HEK293T (cell line): ENCODE measurements at regions not wholly inside any gene's neighbourhood (a gene's known extent, or its start where the extent isn't known, plus 50 kb on each side); places are given as distances from the start of the nearest gene placed in this dataset.

ENCODE experiments used
- CTCF ChIA-PET: fragments of 350-600 bp; formaldehyde crosslinking; extraction: SDS; loops from one replicate; lab custom pipeline; 2021; ENCODE audit warnings: antibody characterized with exemption, inconsistent platforms; lab: Yijun Ruan, JAX
- POLR2A ChIA-PET: fragments of 350-600 bp; formaldehyde crosslinking; extraction: SDS; loops from one replicate; lab custom pipeline; 2020; ENCODE audit warnings: antibody characterized with exemption, inconsistent platforms; lab: Yijun Ruan, JAX
- DNase-seq: peaks from one replicate; pipeline ENCODE4 v3.0.0; 2012; ENCODE audit warnings: mixed read lengths; ENCODE audit errors: extremely low spot score
- ARNT ChIP-seq: fragments of 450-650 bp; IDR thresholded peaks from 2 replicates; pipeline ENCODE4 v1.6.1; 2017; ENCODE audit warnings: mild to moderate bottlenecking
- BHLHE40 ChIP-seq: fragments of 450-650 bp; IDR thresholded peaks from 2 replicates; pipeline ENCODE4 v1.6.1; 2016; ENCODE audit warnings: mild to moderate bottlenecking, moderate library complexity, borderline replicate concordance
- CTBP1 ChIP-seq: fragments of 450-650 bp; IDR thresholded peaks from 2 replicates; pipeline ENCODE4 v1.6.1; 2016; ENCODE audit warnings: borderline replicate concordance
- ELF4 ChIP-seq: fragments of 450-650 bp; IDR thresholded peaks from 2 replicates; pipeline ENCODE4 v1.6.1; 2017; ENCODE audit warnings: antibody characterized with exemption
- FOXA1 ChIP-seq: fragments of 450-650 bp; IDR thresholded peaks from 2 replicates; pipeline ENCODE4 v1.6.1; 2016; ENCODE audit warnings: mild to moderate bottlenecking
- FOXK2 ChIP-seq: fragments of 450-650 bp; IDR thresholded peaks from 2 replicates; pipeline ENCODE4 v1.6.1; 2016; ENCODE audit warnings: mild to moderate bottlenecking
- FOXM1 ChIP-seq: fragments of 450-650 bp; IDR thresholded peaks from 2 replicates; pipeline ENCODE4 v1.6.1; 2017; ENCODE audit warnings: mild to moderate bottlenecking, borderline replicate concordance
- HDGF ChIP-seq: fragments of 450-650 bp; IDR thresholded peaks from 2 replicates; pipeline ENCODE4 v1.6.1; 2017; ENCODE audit warnings: antibody characterized with exemption, borderline replicate concordance
- L3MBTL2 ChIP-seq: fragments of 450-650 bp; conservative IDR thresholded peaks from 2 replicates; pipeline ENCODE4 v1.6.1; 2016; ENCODE audit warnings: mild to moderate bottlenecking
- LEF1 ChIP-seq: fragments of 450-650 bp; IDR thresholded peaks from 2 replicates; pipeline ENCODE4 v1.6.1; 2017; ENCODE audit warnings: mild to moderate bottlenecking, borderline replicate concordance
- NFRKB ChIP-seq: fragments of 450-650 bp; IDR thresholded peaks from 2 replicates; pipeline ENCODE4 v1.6.1; 2016; ENCODE audit warnings: mild to moderate bottlenecking, moderate library complexity
- PKNOX1 ChIP-seq: fragments of 450-650 bp; IDR thresholded peaks from 2 replicates; pipeline ENCODE4 v1.6.1; 2016
- SP1 ChIP-seq: fragments of 450-650 bp; IDR thresholded peaks from 2 replicates; pipeline ENCODE4 v1.6.1; 2017
- SUZ12 ChIP-seq: fragments of 450-650 bp; IDR thresholded peaks from 2 replicates; pipeline ENCODE4 v1.6.1; 2016; ENCODE audit warnings: mild to moderate bottlenecking
- TARDBP ChIP-seq: fragments of 450-650 bp; IDR thresholded peaks from 2 replicates; pipeline ENCODE4 v1.6.1; 2016
- ZNF384 ChIP-seq: fragments of 450-650 bp; IDR thresholded peaks from 2 replicates; pipeline ENCODE4 v1.6.1; 2016

GRCh38 chr3:106206613-106207012 lies 337.8 kb upstream of the CBLB start:
- DNase-seq, result no peak
- TF ChIP-seq BHLHE40, result no peak
- ChIA-PET CTCF (no interaction called here), POLR2A (no interaction called here)

GRCh38 chr3:106208251-106208650 lies 339.4 kb upstream of the CBLB start:
- ChIA-PET CTCF (no interaction called here), POLR2A (no interaction called here)
- DNase-seq, result no peak
- TF ChIP-seq HDGF, result no peak
- no peak for TF ChIP-seq CTBP1
- TF ChIP-seq FOXK2, result no peak
- no peak for TF ChIP-seq ARNT
- no peak for TF ChIP-seq FOXA1
- no peak for TF ChIP-seq SUZ12
- no peak for TF ChIP-seq L3MBTL2
- no peak for TF ChIP-seq ZNF384
- no peak for TF ChIP-seq NFRKB

- ChIA-PET POLR2A (no interaction called here), CTCF (no interaction called here)
- no peak for DNase-seq
- TF ChIP-seq LEF1 (no peak), PKNOX1 (peak; percentile 40; the same call in 1 of the 2 replicates)
These were observed 340.2 kb upstream of the CBLB start for GRCh38 chr3:106208967-106209366.

- TF ChIP-seq TARDBP, result no peak
- TF ChIP-seq SP1, result no peak
- TF ChIP-seq LEF1, result no peak
- no peak for TF ChIP-seq FOXM1
- no peak for TF ChIP-seq NFRKB
- TF ChIP-seq ELF4, result no peak
- no peak for TF ChIP-seq BHLHE40
- CTCF ChIA-PET, result no interaction called here
- POLR2A ChIA-PET, result no interaction called here
- no peak for DNase-seq
These were observed 340.7 kb upstream of the CBLB start for GRCh38 chr3:106209482-106209881.

- TF ChIP-seq L3MBTL2, result no peak
- TF ChIP-seq HDGF, result no peak
- no peak for TF ChIP-seq SUZ12
- no peak for TF ChIP-seq ZNF384
- no peak for TF ChIP-seq TARDBP
- no peak for TF ChIP-seq ARNT
- no peak for TF ChIP-seq PKNOX1
- ChIA-PET POLR2A (no interaction called here), CTCF (no interaction called here)
- no peak for DNase-seq
These were observed 342.1 kb upstream of the CBLB start for GRCh38 chr3:106210923-106211322.

GRCh38 chr3:106212665-106213222 lies 343.9 kb upstream of the CBLB start:
- TF ChIP-seq CTBP1 (0 out of 2 replicates have a peak, but pooled peaks have one; percentile 31), SUZ12 (no peak), ZNF384 (peak; percentile 9; the same call in 1 of the 2 replicates), SP1 (no peak), PKNOX1 (peak; percentile 50; the same call in 1 of the 2 replicates), NFRKB (no peak), ELF4 (no peak), L3MBTL2 (no peak), FOXK2 (no peak), FOXM1 (0 out of 2 replicates have a peak, but pooled peaks have one; percentile 11), ARNT (no peak), HDGF (no peak), TARDBP (no peak), LEF1 (no peak), FOXA1 (no peak), BHLHE40 (no peak)
- ChIA-PET CTCF (no interaction called here), POLR2A (no interaction called here)
- DNase-seq, result no peak

- CTCF ChIA-PET, result no interaction called here
These were observed 345.1 kb upstream of the CBLB start for GRCh38 chr3:106213954-106214353.

GRCh38 chr3:106214641-106215040 lies 345.8 kb upstream of the CBLB start:
- ChIA-PET POLR2A (no interaction called here), CTCF (no interaction called here)

More at GRCh38 chr3:106213954-106214353, 345.1 kb upstream of the CBLB start:
- POLR2A ChIA-PET, result interaction anchor here (0.5 kb wide), 1 partner anchor 1163 kb away, joined by 3 read pairs; no protein-coding TSS in a partner anchor
- no peak for DNase-seq
- no peak for TF ChIP-seq SUZ12
- no peak for TF ChIP-seq LEF1
- TF ChIP-seq CTBP1, result no peak
- TF ChIP-seq ELF4, result no peak
- TF ChIP-seq FOXA1, result no peak
- no peak for TF ChIP-seq FOXK2

More at GRCh38 chr3:106214641-106215040, 345.8 kb upstream of the CBLB start:
- TF ChIP-seq FOXM1 (no peak), ZNF384 (no peak), SUZ12 (no peak), TARDBP (no peak), CTBP1 (no peak)
- no peak for DNase-seq
